ENCODE measurements at regions not wholly inside any gene's neighbourhood (a gene's known extent, or its start where the extent isn't known, plus 50 kb on each side); places are given as distances from the start of the nearest gene placed in this dataset.

DNA sequence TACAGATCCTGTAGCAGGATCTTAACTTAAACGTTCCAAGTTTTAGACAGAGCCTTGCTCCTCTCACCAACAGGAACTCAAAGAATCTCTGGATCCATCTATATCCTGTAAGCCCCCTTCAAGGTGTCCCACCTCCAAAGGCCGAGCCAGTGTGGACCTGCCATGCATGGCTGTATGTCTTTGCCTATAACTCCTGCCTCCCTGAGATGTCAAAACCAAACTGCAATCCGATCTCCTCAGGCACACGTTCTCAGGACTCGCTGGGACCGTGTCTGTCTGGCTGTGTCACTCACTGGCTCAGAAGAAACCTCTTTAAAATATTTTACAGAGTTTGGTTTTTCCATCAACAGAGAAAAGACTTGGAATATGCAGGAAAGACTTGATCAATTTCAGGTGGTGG lies 51.4 kb upstream of the FAM20C start:
- no peak for DNase-seq
- Mint-ChIP-seq H3K36me3 (ENCODE audit: insufficient read depth, unreplicated experiment) (no peaks in the 10 kb centered on the region), H3K9me3 (ENCODE audit: unreplicated experiment) (no peaks in the 10 kb centered on the region), H3K27me3 (ENCODE audit: insufficient read depth, unreplicated experiment) (peaks cover 4% of the 10 kb centered on the region), H3K4me3 (ENCODE audit: unreplicated experiment) (no peak overlapping the region), H3K27ac (ENCODE audit: unreplicated experiment) (no peak overlapping the region), H3K4me1 (ENCODE audit: low read depth, unreplicated experiment) (no peaks in the 10 kb centered on the region)
- Histone ChIP-seq H3K4me3 (ENCODE audit: low read depth, low read length) (no peak overlapping the region), H3K4me1 (no peaks in the 10 kb centered on the region), H3K36me3 (ENCODE audit: control insufficient read depth, insufficient read depth, low read length) (no peaks in the 10 kb centered on the region), H3K27me3 (replicated peaks; ENCODE audit: control insufficient read depth, insufficient read depth, low read length) (no peaks in the 10 kb centered on the region), H3K9me3 (no peaks in the 10 kb centered on the region)
- POLR2A ChIA-PET = no interaction called here
- intact Hi-C loops (cut with micrococcal nuclease; ENCODE audit: unreplicated experiment) = no loop called here
- CTCF ChIA-PET = no interaction called here
- TF ChIP-seq, protein P1, sequence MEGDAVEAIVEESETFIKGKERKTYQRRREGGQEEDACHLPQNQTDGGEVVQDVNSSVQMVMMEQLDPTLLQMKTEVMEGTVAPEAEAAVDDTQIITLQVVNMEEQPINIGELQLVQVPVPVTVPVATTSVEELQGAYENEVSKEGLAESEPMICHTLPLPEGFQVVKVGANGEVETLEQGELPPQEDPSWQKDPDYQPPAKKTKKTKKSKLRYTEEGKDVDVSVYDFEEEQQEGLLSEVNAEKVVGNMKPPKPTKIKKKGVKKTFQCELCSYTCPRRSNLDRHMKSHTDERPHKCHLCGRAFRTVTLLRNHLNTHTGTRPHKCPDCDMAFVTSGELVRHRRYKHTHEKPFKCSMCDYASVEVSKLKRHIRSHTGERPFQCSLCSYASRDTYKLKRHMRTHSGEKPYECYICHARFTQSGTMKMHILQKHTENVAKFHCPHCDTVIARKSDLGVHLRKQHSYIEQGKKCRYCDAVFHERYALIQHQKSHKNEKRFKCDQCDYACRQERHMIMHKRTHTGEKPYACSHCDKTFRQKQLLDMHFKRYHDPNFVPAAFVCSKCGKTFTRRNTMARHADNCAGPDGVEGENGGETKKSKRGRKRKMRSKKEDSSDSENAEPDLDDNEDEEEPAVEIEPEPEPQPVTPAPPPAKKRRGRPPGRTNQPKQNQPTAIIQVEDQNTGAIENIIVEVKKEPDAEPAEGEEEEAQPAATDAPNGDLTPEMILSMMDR (IDR thresholded peaks at IDR 0.05; ENCODE audit: insufficient read depth in 1 of 2, low read depth in 1 of 2, low read length in 1 of 2, severe bottlenecking in 1 of 2, unreplicated experiment in 1 of 2) = no peak
- BruUV-seq (replicated peaks) = no TSS peak

DNA sequence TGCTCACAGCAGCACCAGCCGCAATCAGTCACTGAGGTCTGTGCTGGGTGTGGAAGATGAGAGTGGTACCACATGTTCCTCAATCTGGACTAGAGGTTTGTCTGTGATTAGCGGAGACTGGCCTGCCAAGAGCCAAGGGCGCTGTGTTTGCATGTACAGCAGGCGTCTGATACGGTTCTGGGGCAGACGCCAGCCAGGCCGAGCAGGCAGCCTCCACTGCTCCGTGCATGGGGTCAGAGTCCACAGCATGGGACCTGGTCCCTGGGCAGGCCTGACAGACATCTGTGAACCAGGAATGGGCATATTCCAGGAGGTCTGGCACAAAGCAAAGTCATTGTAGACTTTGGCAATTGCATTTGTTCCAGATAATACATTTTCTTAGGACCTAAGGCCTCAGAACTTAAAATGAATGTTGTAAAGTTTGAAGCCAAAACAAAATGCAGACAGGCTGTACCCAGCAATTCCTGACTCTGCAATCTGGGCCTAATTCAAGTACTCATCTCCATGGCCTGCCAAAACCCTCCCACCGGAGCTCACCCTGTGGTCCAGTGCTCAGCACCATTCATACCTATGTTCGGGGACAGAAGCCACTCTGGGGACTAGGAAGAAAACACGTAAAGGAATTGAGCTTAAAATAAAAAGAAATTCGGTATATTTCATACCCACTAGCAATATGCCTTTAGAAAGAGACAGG lies 50.0 kb upstream of the FAM20C start:
- Mint-ChIP-seq H3K4me1 (ENCODE audit: low read depth, unreplicated experiment) (no peaks in the 10 kb centered on the region), H3K9me3 (ENCODE audit: unreplicated experiment) (no peaks in the 10 kb centered on the region), H3K27me3 (ENCODE audit: insufficient read depth, unreplicated experiment) (peaks cover 4% of the 10 kb centered on the region), H3K36me3 (ENCODE audit: insufficient read depth, unreplicated experiment) (no peaks in the 10 kb centered on the region), H3K4me3 (ENCODE audit: unreplicated experiment) (no peak overlapping the region), H3K27ac (ENCODE audit: unreplicated experiment) (no peak overlapping the region)
- H3K4me1 ChIP-seq = no peaks in the 10 kb centered on the region
- TF ChIP-seq, protein P1 (IDR thresholded peaks at IDR 0.05; ENCODE audit: insufficient read depth in 1 of 2, low read depth in 1 of 2, low read length in 1 of 2, severe bottlenecking in 1 of 2, unreplicated experiment in 1 of 2) = no peak
- no peak for DNase-seq
- no peaks in the 10 kb centered on the region for H3K36me3 ChIP-seq (ENCODE audit: control insufficient read depth, insufficient read depth, low read length)
- H3K27me3 ChIP-seq (replicated peaks; ENCODE audit: control insufficient read depth, insufficient read depth, low read length) = no peaks in the 10 kb centered on the region
- no peaks in the 10 kb centered on the region for H3K9me3 ChIP-seq
- intact Hi-C loops (cut with micrococcal nuclease; ENCODE audit: unreplicated experiment) = no loop called here
- ChIA-PET POLR2A (no interaction called here), CTCF (no interaction called here)
- H3K4me3 ChIP-seq (ENCODE audit: low read depth, low read length) = no peak overlapping the region
- no TSS peak for BruUV-seq (replicated peaks)

Measured in Caco-2 (cell line).